ENCODE measurements at regions not wholly inside any gene's neighbourhood (a gene's known extent, or its start where the extent isn't known, plus 50 kb on each side); places are given as distances from the start of the nearest gene placed in this dataset.

- no peak for DNase-seq
Measured at GRCh38 chr4:123896446-123897071, 500.0 kb downstream of the SPRY1 start.

- DNase-seq, result no peak
Measured at GRCh38 chr4:123898946-123899666, 502.5 kb downstream of the SPRY1 start.

DNA sequence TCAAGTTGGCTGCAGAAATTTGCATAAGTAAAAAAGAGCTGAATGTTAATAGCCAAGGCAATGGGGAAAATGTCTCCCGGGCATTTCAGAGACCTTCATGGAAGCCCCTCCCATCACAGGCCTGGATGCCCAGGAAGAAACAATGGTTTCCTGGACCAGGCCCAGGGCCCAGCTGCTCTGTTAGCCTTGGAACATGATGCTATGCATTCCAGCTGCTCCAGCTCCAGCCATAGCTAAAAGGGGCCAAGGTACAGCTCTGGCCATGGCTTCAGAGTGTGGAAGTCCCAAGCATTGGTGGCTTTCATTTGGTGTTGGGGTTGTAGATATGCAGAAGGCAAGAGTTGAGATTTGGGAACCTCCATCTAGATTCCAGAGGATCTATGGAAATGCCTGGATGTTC, 508.3 kb downstream of the SPRY1 start:
- DNase-seq, result no peak

- DNase-seq, result no peak
Measured at GRCh38 chr4:123913598-123913997, 517.0 kb downstream of the SPRY1 start.

GRCh38 chr4:123916821-123917220, 520.2 kb downstream of the SPRY1 start:
- DNase-seq, result no peak

GRCh38 chr4:123919576-123920098, 523.0 kb downstream of the SPRY1 start:
- DNase-seq, result no peak

DNA sequence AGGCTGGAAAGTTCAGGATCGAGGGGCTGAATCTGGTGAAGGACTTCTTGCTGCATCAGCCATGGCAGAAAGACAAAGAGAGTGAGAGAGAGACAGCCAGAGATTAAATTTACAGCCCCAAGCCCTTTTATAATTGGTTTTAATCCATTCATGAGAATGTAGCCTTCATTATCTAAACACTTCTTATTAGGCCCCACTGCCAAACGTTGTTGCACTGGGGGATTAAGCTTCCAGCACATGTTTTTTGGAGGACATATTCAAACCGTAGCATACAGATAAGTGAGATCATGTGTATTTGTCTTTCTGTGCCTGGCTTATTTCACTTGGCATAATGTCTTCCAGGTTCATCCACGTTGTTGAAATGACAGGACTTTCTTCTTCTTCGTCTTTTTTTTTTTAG, 524.7 kb downstream of the SPRY1 start:
- no peak for DNase-seq

DNA sequence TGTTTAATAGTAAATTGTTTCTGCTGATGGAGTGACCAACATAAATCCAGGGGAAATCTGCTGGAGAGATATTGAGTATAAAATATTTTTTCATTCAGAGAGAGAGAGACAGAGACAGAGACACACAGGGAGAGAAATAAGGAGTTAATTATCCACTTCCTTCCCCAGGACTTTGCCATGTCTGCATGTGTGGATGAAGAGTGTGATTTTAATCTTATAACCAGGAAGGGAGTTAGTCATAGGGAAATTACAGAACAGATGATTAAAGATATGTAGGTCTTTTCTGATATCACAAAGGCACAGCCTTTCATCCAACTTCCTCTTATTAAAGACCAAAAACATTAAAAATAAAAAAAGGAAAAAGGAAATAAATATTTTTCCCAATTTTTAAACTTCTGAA, 526.3 kb downstream of the SPRY1 start:
- DNase-seq, result no peak

DNA sequence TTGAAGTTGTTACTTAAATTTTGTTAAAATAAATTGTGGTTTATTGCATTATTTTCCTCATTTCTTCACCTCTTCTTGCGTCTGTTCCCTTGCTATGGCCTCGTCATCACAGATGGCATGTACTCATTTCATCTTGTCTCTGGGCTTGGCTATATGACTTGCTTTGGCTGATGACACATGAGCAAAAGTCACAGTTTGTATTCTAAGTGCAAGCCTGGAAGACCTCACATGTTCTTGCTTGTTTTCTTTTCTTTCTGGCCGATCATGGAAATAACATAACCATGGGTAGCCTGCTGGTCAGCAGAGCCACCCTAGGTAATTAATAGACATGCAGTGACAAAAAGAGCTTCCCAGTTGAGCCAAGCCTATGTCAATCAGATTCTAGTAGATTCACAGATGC, 527.9 kb downstream of the SPRY1 start:
- no peak for DNase-seq

DNA sequence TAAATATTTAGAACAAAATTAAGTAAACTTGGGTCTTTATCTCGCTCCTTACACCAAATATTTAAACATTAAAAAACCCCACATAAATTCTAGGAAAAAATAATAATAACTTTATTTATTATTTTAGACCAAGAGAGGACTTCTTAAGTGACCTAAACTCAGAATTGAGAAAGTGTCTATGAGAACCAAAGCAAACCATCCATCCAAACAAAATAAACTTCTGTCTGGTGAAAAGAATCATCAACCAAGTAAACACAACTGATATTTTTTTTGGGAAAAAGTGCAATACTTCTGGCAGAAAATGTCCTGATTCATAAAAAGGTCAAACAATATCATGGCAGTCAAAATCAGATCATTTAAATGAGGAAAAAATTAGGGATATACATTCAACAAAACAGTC, 533.0 kb downstream of the SPRY1 start:
- DNase-seq, result no peak

GRCh38 chr4:123930996-123931395, 534.4 kb downstream of the SPRY1 start:
- no peak for DNase-seq

GRCh38 chr4:123934096-123934495, 537.5 kb downstream of the SPRY1 start:
- DNase-seq, result no peak

DNA sequence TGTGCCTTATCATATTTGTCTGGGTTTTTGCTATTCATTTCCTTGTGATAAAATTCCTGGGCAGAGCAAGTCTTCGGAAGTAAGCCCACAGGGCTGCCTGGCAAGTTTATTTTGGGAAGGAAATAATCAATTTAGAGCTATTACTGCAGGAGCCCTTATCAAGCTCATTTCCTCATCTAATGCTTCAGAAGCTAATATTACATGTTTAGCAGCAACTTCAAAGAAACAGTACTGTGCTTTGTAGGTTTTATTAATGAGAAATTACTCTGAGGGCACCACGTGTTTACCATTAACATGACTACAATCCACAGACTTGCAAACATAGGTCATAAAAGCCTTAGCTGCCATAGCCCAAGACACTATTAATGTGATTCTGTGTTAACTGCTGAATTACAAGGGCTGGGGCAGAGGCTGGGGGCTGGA, 540.0 kb downstream of the SPRY1 start:
- DNase-seq, result no peak

DNA sequence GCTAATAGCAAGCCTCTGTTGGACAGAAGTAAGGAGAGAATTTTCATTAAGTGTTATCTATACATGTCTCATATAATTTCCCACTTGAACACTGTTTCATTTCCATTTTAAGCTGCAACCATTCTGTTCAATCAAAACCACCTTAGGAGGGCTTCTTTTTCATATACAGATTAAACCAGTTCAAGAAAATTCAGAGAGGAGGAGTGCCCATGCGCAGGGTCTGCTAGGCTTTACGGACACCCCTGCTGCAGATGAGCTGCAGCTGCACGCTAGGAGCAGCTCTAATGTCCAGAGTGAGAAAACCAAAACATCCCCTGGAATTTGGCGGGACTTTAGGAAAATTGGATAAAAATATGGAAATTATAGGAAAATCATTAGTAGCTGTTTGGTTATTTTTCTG, 541.0 kb downstream of the SPRY1 start:
- DNase-seq, result no peak

DNA sequence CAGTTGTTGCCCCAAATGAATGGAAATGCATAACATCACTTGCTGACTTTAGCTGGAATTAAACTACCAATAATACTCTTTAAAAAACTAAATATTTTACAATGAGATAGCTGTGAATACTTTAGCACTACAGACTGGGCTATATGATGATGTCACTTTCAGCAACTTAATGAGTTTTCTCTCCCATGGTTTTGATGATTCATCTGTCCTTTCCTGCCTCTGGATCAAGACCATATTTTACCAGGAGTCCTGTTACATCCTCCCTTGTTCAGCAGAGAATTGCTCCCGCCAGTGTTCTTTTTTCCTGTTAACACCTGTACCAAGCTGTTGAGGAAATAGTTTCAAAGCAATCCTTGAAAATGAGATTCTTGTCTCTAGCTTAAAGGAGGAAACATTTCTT, 543.0 kb downstream of the SPRY1 start:
- no peak for DNase-seq

DNA sequence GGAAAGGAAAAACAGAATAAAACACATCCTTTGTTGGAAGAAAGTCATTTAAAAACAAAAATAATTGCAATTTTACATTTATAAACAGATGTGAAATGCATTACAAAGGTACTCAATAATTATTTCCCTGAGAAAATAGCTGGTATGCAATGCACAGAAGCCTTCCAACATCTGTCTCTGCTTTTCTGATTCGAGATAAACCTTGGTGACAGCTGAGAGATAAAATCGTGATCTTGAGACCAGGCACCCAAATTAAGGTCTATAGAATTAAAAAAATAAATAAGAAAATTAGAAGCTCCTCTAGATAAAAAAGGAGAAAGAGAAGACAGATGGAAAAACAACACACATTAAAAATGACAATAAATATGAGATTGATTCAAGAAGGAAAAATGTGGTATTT, 544.0 kb downstream of the SPRY1 start:
- DNase-seq, result no peak

DNA sequence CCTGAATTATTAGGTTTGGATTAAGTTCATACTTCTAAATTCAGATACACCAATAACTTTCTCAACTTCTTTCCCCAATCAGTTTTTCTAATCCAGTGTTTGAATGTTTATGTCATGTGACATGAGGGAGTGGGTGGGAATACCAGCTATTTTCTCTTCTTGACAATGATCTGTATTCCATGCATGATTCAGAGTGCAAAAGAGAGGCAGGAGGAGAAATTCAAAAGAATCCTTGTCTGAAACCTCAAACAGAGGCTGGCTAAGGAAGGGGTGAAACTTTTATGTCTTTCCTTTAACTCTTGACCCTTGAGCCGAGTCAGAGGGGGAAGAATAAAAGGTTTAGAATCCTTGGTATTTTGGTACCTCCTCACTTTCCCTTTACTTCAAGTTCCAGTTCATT, 544.7 kb downstream of the SPRY1 start:
- no peak for DNase-seq

- no peak for DNase-seq
Measured at GRCh38 chr4:123943976-123944375, 547.4 kb downstream of the SPRY1 start.

- DNase-seq, result no peak
Measured at GRCh38 chr4:123945301-123945700, 548.7 kb downstream of the SPRY1 start.

- DNase-seq, result no peak
Measured at GRCh38 chr4:123950530-123950929, 553.9 kb downstream of the SPRY1 start.

GRCh38 chr4:123952530-123953274, 556.1 kb downstream of the SPRY1 start:
- no peak for DNase-seq

- DNase-seq, result no peak
Measured at GRCh38 chr4:123953566-123953965, 557.0 kb downstream of the SPRY1 start.

DNA sequence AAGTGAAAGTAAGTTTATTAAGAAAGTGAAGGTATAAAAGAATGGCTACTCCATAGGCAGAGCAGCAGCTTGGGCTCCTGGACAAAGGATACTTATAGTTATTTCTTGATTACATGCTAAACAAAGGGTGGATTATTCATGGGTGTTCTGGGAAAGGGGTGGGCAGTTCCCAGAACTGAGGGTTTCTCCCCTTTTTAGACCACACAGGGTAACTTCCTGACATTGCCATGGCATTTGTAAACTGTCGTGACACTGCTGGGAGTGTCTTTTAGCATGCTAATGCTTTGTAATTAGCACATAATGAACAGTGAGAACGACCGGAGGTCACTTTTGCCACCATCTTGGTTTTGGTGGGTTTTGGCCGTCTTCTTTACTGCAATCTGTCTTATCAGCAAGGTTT, 557.6 kb downstream of the SPRY1 start:
- no peak for DNase-seq
